ENCODE measurements at regions not wholly inside any gene's neighbourhood (a gene's known extent, or its start where the extent isn't known, plus 50 kb on each side); places are given as distances from the start of the nearest gene placed in this dataset.
"Not testable (repeated sequence)": the region's sequence is repeated elsewhere in the genome, so short reads cannot be mapped to it uniquely, and the experiment has no call there.

DNA sequence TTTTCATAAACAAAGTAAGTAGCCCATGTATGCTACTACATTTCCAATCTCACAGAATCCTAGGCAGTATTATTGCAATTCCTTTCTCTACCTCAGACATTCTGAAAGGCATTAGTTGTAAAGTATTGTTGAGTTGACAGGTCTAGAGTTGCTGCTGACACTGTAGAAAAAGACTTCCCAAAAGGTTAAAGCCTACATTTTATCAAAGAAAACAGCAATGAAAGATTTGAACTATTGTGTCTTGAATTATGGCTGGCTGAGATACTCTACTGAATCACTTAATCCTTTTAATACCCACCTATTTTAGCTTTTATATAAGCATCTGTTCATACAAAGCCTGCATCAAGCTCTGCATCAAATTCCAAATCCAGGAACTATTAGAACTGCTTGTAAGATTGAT lies 1082.0 kb downstream of the OLFM4 start:
- no peaks in the 10 kb centered on the region for H3K79me2 ChIP-seq (ENCODE audit: control insufficient read depth, low read length)
- H3K9me3 ChIP-seq (ENCODE audit: control insufficient read depth, insufficient read depth, low read length), result no peaks in the 10 kb centered on the region
- H3K4me1 ChIP-seq (ENCODE audit: control insufficient read depth, low read length), result no peaks in the 10 kb centered on the region
- H3K27ac ChIP-seq (ENCODE audit: low read depth, low read length), result no peak overlapping the region
- no peak overlapping the region for H3K4me2 ChIP-seq (ENCODE audit: low read length)
- H3K4me3 ChIP-seq (ENCODE audit: low read length), result no peak overlapping the region
- no peak for TF ChIP-seq EZH2phosphoT487 (IDR thresholded peaks at IDR 0.05; ENCODE audit: borderline replicate concordance, low read length)
- TF ChIP-seq, protein P1, sequence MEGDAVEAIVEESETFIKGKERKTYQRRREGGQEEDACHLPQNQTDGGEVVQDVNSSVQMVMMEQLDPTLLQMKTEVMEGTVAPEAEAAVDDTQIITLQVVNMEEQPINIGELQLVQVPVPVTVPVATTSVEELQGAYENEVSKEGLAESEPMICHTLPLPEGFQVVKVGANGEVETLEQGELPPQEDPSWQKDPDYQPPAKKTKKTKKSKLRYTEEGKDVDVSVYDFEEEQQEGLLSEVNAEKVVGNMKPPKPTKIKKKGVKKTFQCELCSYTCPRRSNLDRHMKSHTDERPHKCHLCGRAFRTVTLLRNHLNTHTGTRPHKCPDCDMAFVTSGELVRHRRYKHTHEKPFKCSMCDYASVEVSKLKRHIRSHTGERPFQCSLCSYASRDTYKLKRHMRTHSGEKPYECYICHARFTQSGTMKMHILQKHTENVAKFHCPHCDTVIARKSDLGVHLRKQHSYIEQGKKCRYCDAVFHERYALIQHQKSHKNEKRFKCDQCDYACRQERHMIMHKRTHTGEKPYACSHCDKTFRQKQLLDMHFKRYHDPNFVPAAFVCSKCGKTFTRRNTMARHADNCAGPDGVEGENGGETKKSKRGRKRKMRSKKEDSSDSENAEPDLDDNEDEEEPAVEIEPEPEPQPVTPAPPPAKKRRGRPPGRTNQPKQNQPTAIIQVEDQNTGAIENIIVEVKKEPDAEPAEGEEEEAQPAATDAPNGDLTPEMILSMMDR (IDR thresholded peaks at IDR 0.05; ENCODE audit: low read depth, low read length, poor library complexity, severe bottlenecking), result no peak
- no peaks in the 10 kb centered on the region for H4K20me1 ChIP-seq (ENCODE audit: control insufficient read depth, insufficient read depth, low read depth, low read length)
- no peaks in the 10 kb centered on the region for H3K9me2 ChIP-seq (replicated peaks; ENCODE audit: control insufficient read depth, low read length)
- H3F3A ChIP-seq (ENCODE audit: control insufficient read depth, insufficient read depth), result no peaks in the 10 kb centered on the region
- H3K27me3 ChIP-seq (ENCODE audit: control insufficient read depth, low read length), result no peaks in the 10 kb centered on the region
- no peaks in the 10 kb centered on the region for H3K36me3 ChIP-seq (ENCODE audit: control insufficient read depth, low read length)

DNA sequence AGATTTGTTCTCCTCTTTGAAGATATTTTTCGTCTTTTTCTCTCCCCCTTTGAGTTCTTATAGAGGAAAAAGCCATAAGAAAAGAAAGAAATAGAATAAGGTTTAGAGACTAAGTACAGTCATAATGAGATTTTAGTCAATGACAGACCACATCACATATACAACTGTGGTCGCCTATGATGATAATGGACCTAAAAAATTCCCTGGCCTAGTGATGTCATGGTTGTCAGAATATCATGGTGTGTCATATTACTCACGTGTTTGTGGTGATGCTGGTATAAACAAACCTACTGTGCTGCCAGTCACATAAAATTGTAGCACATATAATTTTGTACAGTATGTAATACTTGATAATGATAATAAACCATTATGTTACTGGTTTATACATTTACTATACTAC lies 1096.1 kb downstream of the OLFM4 start:
- no peak for TF ChIP-seq EZH2phosphoT487 (IDR thresholded peaks at IDR 0.05; ENCODE audit: borderline replicate concordance, low read length)
- TF ChIP-seq, protein P1 (IDR thresholded peaks at IDR 0.05; ENCODE audit: low read depth, low read length, poor library complexity, severe bottlenecking), result no peak
- H3K9me3 ChIP-seq (ENCODE audit: control insufficient read depth, insufficient read depth, low read length), result no peaks in the 10 kb centered on the region
- no peaks in the 10 kb centered on the region for H3K79me2 ChIP-seq (ENCODE audit: control insufficient read depth, low read length)
- H3F3A ChIP-seq (ENCODE audit: control insufficient read depth, insufficient read depth), result no peaks in the 10 kb centered on the region
- no peak overlapping the region for H3K4me2 ChIP-seq (ENCODE audit: low read length)
- no peaks in the 10 kb centered on the region for H3K4me1 ChIP-seq (ENCODE audit: control insufficient read depth, low read length)
- H3K27ac ChIP-seq (ENCODE audit: low read depth, low read length), result no peak overlapping the region
- no peaks in the 10 kb centered on the region for H3K27me3 ChIP-seq (ENCODE audit: control insufficient read depth, low read length)
- no peak overlapping the region for H3K4me3 ChIP-seq (ENCODE audit: low read length)
- H3K36me3 ChIP-seq (ENCODE audit: control insufficient read depth, low read length), result no peaks in the 10 kb centered on the region
- no peaks in the 10 kb centered on the region for H3K9me2 ChIP-seq (replicated peaks; ENCODE audit: control insufficient read depth, low read length)
- no peaks in the 10 kb centered on the region for H4K20me1 ChIP-seq (ENCODE audit: control insufficient read depth, insufficient read depth, low read depth, low read length)

DNA sequence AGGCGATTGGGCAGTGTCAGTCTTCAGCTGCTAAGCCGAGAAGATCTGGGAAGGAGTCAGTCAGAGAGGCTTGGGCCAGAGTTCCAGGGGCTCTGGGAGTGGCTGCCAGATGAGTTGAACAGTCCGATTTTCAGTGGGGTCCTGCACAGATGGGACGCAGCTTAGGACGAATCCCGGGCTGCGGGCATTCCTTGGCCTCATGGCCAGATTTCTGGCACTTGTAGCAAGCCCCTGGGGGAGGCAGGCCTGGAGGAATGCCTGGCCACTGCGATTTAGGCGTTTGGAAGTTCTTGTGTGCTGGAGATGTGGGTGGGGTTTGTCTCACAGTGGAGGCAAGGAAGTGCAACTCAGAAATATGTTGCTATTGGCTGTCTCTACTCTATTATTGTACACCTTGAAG lies 1102.3 kb downstream of the OLFM4 start:
- not testable (repeated sequence) for H3K4me3 ChIP-seq (ENCODE audit: low read length); H3K4me2 ChIP-seq (ENCODE audit: low read length)

DNA sequence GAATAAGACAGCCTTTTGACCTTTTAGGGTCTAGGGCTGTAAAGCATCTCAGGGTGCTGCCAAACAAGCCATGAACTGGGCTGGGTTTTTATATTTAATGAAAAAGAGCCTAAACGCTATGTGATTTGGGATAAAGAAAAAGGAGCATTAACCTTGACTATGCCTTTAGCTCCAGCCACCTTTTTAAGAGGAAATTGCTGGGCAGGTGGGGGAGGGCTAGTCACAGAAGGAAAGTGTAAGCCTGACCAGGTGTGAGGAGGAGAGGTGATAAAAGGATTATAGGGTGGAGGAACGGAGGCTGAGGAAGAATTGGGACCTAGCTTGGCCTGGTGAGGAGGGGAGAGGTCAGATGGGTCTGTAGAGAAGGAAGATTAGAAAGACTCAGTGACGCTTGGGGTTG lies 1102.8 kb downstream of the OLFM4 start:
- H3F3A ChIP-seq (ENCODE audit: control insufficient read depth, insufficient read depth); H3K9me3 ChIP-seq (ENCODE audit: control insufficient read depth, insufficient read depth, low read length); H3K9me2 ChIP-seq (replicated peaks; ENCODE audit: control insufficient read depth, low read length); H3K27me3 ChIP-seq (ENCODE audit: control insufficient read depth, low read length); H3K27ac ChIP-seq (ENCODE audit: low read depth, low read length); H3K36me3 ChIP-seq (ENCODE audit: control insufficient read depth, low read length); H3K4me2 ChIP-seq (ENCODE audit: low read length); H3K4me1 ChIP-seq (ENCODE audit: control insufficient read depth, low read length); H4K20me1 ChIP-seq (ENCODE audit: control insufficient read depth, insufficient read depth, low read depth, low read length); H3K79me2 ChIP-seq (ENCODE audit: control insufficient read depth, low read length); H3K4me3 ChIP-seq (ENCODE audit: low read length): not testable (repeated sequence)

More for the DNA sequence above, 1102.3 kb downstream of the OLFM4 start:
- not testable (repeated sequence) for H3K9me2 ChIP-seq (replicated peaks; ENCODE audit: control insufficient read depth, low read length); H4K20me1 ChIP-seq (ENCODE audit: control insufficient read depth, insufficient read depth, low read depth, low read length); H3K36me3 ChIP-seq (ENCODE audit: control insufficient read depth, low read length); H3K9me3 ChIP-seq (ENCODE audit: control insufficient read depth, insufficient read depth, low read length); H3K4me1 ChIP-seq (ENCODE audit: control insufficient read depth, low read length); H3F3A ChIP-seq (ENCODE audit: control insufficient read depth, insufficient read depth); H3K79me2 ChIP-seq (ENCODE audit: control insufficient read depth, low read length); H3K27ac ChIP-seq (ENCODE audit: low read depth, low read length); H3K27me3 ChIP-seq (ENCODE audit: control insufficient read depth, low read length)

DNA sequence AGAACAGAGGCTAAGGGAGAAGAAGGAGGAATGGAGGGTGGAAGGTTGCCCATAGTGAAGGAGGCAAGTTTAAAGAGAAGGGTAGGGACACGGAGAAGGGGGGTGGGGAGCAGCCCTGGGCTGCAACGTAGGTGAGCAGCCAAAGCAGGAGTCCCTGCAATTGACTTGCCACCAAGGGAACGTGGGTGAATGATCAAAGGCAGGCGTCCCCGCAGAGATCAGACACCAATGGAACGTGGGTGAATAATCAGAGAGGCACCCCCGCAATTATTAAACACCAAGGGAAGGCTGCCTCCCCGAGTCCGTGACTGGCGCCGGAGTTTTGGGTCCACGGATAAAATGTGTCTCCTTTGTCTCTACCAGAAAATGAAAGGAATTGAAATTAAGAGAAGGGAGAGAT lies 1103.5 kb downstream of the OLFM4 start:
- not testable (repeated sequence) for H3K36me3 ChIP-seq (ENCODE audit: control insufficient read depth, low read length); H3K27me3 ChIP-seq (ENCODE audit: control insufficient read depth, low read length); H3K4me3 ChIP-seq (ENCODE audit: low read length); H3K79me2 ChIP-seq (ENCODE audit: control insufficient read depth, low read length); H3K27ac ChIP-seq (ENCODE audit: low read depth, low read length); H4K20me1 ChIP-seq (ENCODE audit: control insufficient read depth, insufficient read depth, low read depth, low read length); H3K4me1 ChIP-seq (ENCODE audit: control insufficient read depth, low read length); H3K4me2 ChIP-seq (ENCODE audit: low read length); H3K9me2 ChIP-seq (replicated peaks; ENCODE audit: control insufficient read depth, low read length); H3F3A ChIP-seq (ENCODE audit: control insufficient read depth, insufficient read depth); H3K9me3 ChIP-seq (ENCODE audit: control insufficient read depth, insufficient read depth, low read length)

DNA sequence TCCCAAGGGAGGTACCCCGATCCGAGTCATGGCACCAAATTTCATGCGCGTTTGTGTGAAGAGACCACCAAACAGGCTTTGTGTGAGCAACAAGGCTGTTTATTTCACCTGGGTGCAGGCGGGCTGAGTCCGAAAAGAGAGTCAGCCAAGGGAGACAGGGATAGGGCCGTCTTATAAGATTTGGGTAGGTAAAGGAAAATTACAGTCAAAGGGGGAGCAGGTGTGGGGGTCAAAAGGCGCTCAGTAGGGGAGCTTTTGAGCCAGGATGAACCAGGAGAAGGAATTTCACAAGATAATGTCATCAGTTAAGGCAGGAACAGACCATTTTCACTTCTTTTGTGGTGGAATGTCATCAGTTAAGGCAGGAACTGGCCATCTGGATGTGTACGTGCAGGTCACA lies 1104.1 kb downstream of the OLFM4 start:
- H3K9me2 ChIP-seq (replicated peaks; ENCODE audit: control insufficient read depth, low read length); H3K4me2 ChIP-seq (ENCODE audit: low read length); H3K4me1 ChIP-seq (ENCODE audit: control insufficient read depth, low read length); H3K36me3 ChIP-seq (ENCODE audit: control insufficient read depth, low read length); H3K27me3 ChIP-seq (ENCODE audit: control insufficient read depth, low read length); H3K9me3 ChIP-seq (ENCODE audit: control insufficient read depth, insufficient read depth, low read length); H3F3A ChIP-seq (ENCODE audit: control insufficient read depth, insufficient read depth); H3K79me2 ChIP-seq (ENCODE audit: control insufficient read depth, low read length); H4K20me1 ChIP-seq (ENCODE audit: control insufficient read depth, insufficient read depth, low read depth, low read length); H3K4me3 ChIP-seq (ENCODE audit: low read length); H3K27ac ChIP-seq (ENCODE audit: low read depth, low read length): not testable (repeated sequence)
